HepG2 (cell line): ENCODE measurements at regions not wholly inside any gene's neighbourhood (a gene's known extent, or its start where the extent isn't known, plus 50 kb on each side); places are given as distances from the start of the nearest gene placed in this dataset.

Source experiments
- ATAC-seq: fragments of 200-7000 bp; cut with Tn5 transposase; 3 replicates; pipeline ENCODE4 v1.9.1; 2020; ENCODE audit warnings: mild to moderate bottlenecking, moderate library complexity
- BruUV-seq: library from RNA; stranded (reverse); fragments of 400-500 nt; replicated peaks from 2 replicates; lab custom pipeline; 2021; lab: Mats Ljungman, UMichigan
- CTCF ChIA-PET: fragments of 300-600 bp; formaldehyde crosslinking; extraction: SDS; loops from one replicate; lab custom pipeline; 2021; ENCODE audit warnings: low total read pairs, inconsistent platforms, low intra/inter-chr PET ratio; lab: Yijun Ruan, JAX
- POLR2A ChIA-PET: fragments of 350-600 bp; sonication (Branson Sonifier 250); formaldehyde crosslinking; loops from one replicate; lab custom pipeline; 2020; ENCODE audit warnings: antibody characterized with exemption, inconsistent platforms; lab: Yijun Ruan, JAX
- DNase-seq: peaks from one replicate; pipeline ENCODE4 v3.0.0-alpha.2; 2015; ENCODE audit warnings: low spot score
- FAIRE-seq: peaks from 3 replicates; lab custom pipeline; 2011; peaks lifted over from hg19 to GRCh38; lab: Jason Lieb, UNC
- H2AFZ ChIP-seq: one replicate; pipeline ENCODE4 v1.6.1; 2011; ENCODE audit warnings: low read length, inconsistent platforms
- H3K27ac ChIP-seq: fragments of 300-600 bp; 3 replicates; pipeline ENCODE4 v1.8.0; 2011; ENCODE audit warnings: mixed run types, mild to moderate bottlenecking, mixed read lengths, low read length, inconsistent platforms; ENCODE audit not compliant: insufficient read depth; ENCODE audit errors: extremely low read length
- H3K27me3 ChIP-seq, 2 experiments: fragments of 200-600 bp in 1 of 2; 2 replicates in 1 of 2; 3 replicates in 1 of 2; pipeline versions ENCODE4 v1.6.0 to v1.8.0; 2011; ENCODE audit warnings: low read length in 2 of 2, mild to moderate bottlenecking in 2 of 2, moderate library complexity in 2 of 2, inconsistent platforms in 1 of 2; ENCODE audit not compliant: insufficient read depth in 2 of 2, control insufficient read depth in 1 of 2
- H3K36me3 ChIP-seq, 2 experiments: fragments of 200-600 bp in 1 of 2; replicated peaks in 1 of 2; 2 replicates in 1 of 2; 3 replicates in 1 of 2; pipeline versions ENCODE4 v1.5.1 to v1.8.0; 2011; ENCODE audit warnings: low read length in 2 of 2, inconsistent platforms in 1 of 2; ENCODE audit not compliant: insufficient read depth in 2 of 2, control insufficient read depth in 1 of 2
- H3K4me1 ChIP-seq: 2 replicates; pipeline ENCODE4 v1.5.1; 2012; ENCODE audit warnings: low read length, inconsistent platforms; ENCODE audit not compliant: insufficient read depth
- H3K4me2 ChIP-seq: 2 replicates; pipeline ENCODE4 v1.6.0; 2011; ENCODE audit warnings: low read depth, low read length, inconsistent platforms
- H3K4me3 ChIP-seq, 3 experiments: fragments of 200-600 bp in 1 of 3; sonication (generic), shearing (Covaris generic) in 1 of 3; replicated peaks in 1 of 3; 2 replicates each; pipeline ENCODE4 v1.5.1; 2011 to 2016; ENCODE audit warnings: low read length in 3 of 3, inconsistent platforms in 2 of 3, low read depth in 2 of 3, mild to moderate bottlenecking in 2 of 3, control low read depth in 1 of 3, mixed read lengths in 1 of 3; ENCODE audit not compliant: insufficient read depth in 1 of 3
- H3K79me2 ChIP-seq: one replicate; pipeline ENCODE4 v1.6.1; 2011; ENCODE audit warnings: low read length, inconsistent platforms; ENCODE audit not compliant: insufficient read depth
- H3K9ac ChIP-seq: 2 replicates; pipeline ENCODE4 v1.6.0; 2011; ENCODE audit warnings: mild to moderate bottlenecking, low read depth, low read length, inconsistent platforms; ENCODE audit not compliant: insufficient read depth
- H3K9me3 ChIP-seq: 2 replicates; pipeline ENCODE4 v1.5.1; 2012; ENCODE audit warnings: mild to moderate bottlenecking, low read length
- H4K20me1 ChIP-seq: 2 replicates; pipeline ENCODE4 v1.6.0; 2011; ENCODE audit warnings: inconsistent platforms, mild to moderate bottlenecking, low read length, moderate library complexity; ENCODE audit not compliant: insufficient read depth
- AGO2 ChIP-seq: fragments of 200-400 bp; formaldehyde crosslinking; optimal IDR thresholded peaks from 2 replicates; pipeline ENCODE3; 2017; ENCODE audit warnings: mild to moderate bottlenecking, low read depth, low read length, moderate library complexity
- DBP ChIP-seq: sonication (generic); formaldehyde crosslinking; IDR thresholded peaks from 2 replicates; pipeline ENCODE4 v1.4.0; 2020; ENCODE audit warnings: missing genetic modification reagents; ENCODE audit errors: not compliant biosample characterization
- ELF4 ChIP-seq: sonication (generic); formaldehyde crosslinking; IDR thresholded peaks from 2 replicates; pipeline ENCODE4 v1.5.0; 2020; ENCODE audit warnings: missing genetic modification reagents, mild to moderate bottlenecking, moderate library complexity, borderline replicate concordance
- FOXK1 ChIP-seq: sonication (generic); formaldehyde crosslinking; IDR thresholded peaks from 2 replicates; pipeline ENCODE4 v1.4.0; 2020; ENCODE audit warnings: low read depth, missing genetic modification reagents, borderline replicate concordance
- GLMP ChIP-seq: sonication (generic); formaldehyde crosslinking; IDR thresholded peaks from 2 replicates; pipeline ENCODE4 v1.9.0; 2021; ENCODE audit warnings: missing genetic modification reagents, mild to moderate bottlenecking, borderline replicate concordance
- HNRNPK ChIP-seq: fragments of 200-400 bp; formaldehyde crosslinking; IDR thresholded peaks from 2 replicates; pipeline ENCODE4 v1.6.1; 2018; ENCODE audit warnings: low read length, low read depth, moderate library complexity, mild to moderate bottlenecking; ENCODE audit not compliant: poor library complexity, severe bottlenecking
- IRF9 ChIP-seq: sonication (generic); formaldehyde crosslinking; IDR thresholded peaks from 2 replicates; pipeline ENCODE4 v1.8.0; 2022; ENCODE audit warnings: missing genetic modification reagents, mild to moderate bottlenecking, borderline replicate concordance
- RNF219 ChIP-seq: sonication (generic); formaldehyde crosslinking; IDR thresholded peaks from 2 replicates; pipeline ENCODE4 v1.5.0; 2020; ENCODE audit warnings: mild to moderate bottlenecking, missing genetic modification reagents
- SRSF4 ChIP-seq: fragments of 200-400 bp; formaldehyde crosslinking; IDR thresholded peaks from one replicate; pipeline ENCODE4 v1.6.1; 2018; ENCODE audit warnings: mild to moderate bottlenecking, low read depth, low read length, moderate library complexity; ENCODE audit not compliant: poor library complexity, severe bottlenecking
- ZC3H13 ChIP-seq: sonication (generic); formaldehyde crosslinking; IDR thresholded peaks from 2 replicates; pipeline ENCODE4 v1.8.1; 2023; ENCODE audit warnings: mild to moderate bottlenecking, missing genetic modification reagents, moderate library complexity
- ZNF234 ChIP-seq: sonication (generic); formaldehyde crosslinking; conservative IDR thresholded peaks from 2 replicates; pipeline ENCODE4 v1.5.1; 2020; ENCODE audit warnings: mild to moderate bottlenecking, missing genetic modification reagents
- ZNF280B ChIP-seq: sonication (generic); formaldehyde crosslinking; IDR thresholded peaks from 2 replicates; pipeline ENCODE4 v1.5.0; 2020; ENCODE audit warnings: missing genetic modification reagents, mild to moderate bottlenecking, borderline replicate concordance
- ZNF496 ChIP-seq: sonication (generic); formaldehyde crosslinking; IDR thresholded peaks from 2 replicates; pipeline ENCODE4 v1.8.1; 2023; ENCODE audit warnings: mild to moderate bottlenecking, moderate library complexity, missing genetic modification reagents; ENCODE audit not compliant: insufficient replicate concordance
- ZNF597 ChIP-seq: sonication (generic); formaldehyde crosslinking; IDR thresholded peaks from 2 replicates; pipeline ENCODE4 v1.5.0; 2020; ENCODE audit warnings: missing genetic modification reagents
- ZNF766 ChIP-seq: sonication (generic); formaldehyde crosslinking; IDR thresholded peaks from 2 replicates; pipeline ENCODE4 v1.5.0; 2020; ENCODE audit warnings: missing genetic modification reagents, borderline replicate concordance
- ZSCAN25 ChIP-seq: sonication (generic); formaldehyde crosslinking; IDR thresholded peaks from 2 replicates; pipeline ENCODE4 v1.8.0; 2022; ENCODE audit warnings: mild to moderate bottlenecking, missing genetic modification reagents
- WGBS: methylation state at CpG from one replicate; pipeline ENCODE4 v1.1.6; 2017; ENCODE audit warnings: low lambda C conversion rate; 5-methylcytosine and 5-hydroxymethylcytosine counted together
- in situ Hi-C: cut with HindIII; loops from 2 replicates; pipeline ENCODE4 v1.10.0; 2017; ENCODE audit warnings: low pct_unique_long_range_greater_than_20kb; ENCODE audit not compliant: extremely low pct_ligation_motif_present
- intact Hi-C: fragments of 100-400 bp; cut with micrococcal nuclease; formaldehyde crosslinking; loops from one replicate; pipeline ENCODE4 v1.10.0; 2022; ENCODE audit not compliant: unreplicated experiment

- CTCF ChIA-PET: no interaction called here
- TF ChIP-seq ELF4 (CRISPR knock-in tag): no peak
- TF ChIP-seq DBP: no peak
- no peak for TF ChIP-seq ZNF496 (CRISPR knock-in tag)
- no peak for TF ChIP-seq HNRNPK
- TF ChIP-seq ZNF280B: no peak
- TF ChIP-seq ZNF597 (CRISPR knock-in tag): no peak
- TF ChIP-seq ZNF766 (CRISPR knock-in tag): no peak
- TF ChIP-seq ZSCAN25 (CRISPR knock-in tag): no peak
- TF ChIP-seq AGO2: no peak
- TF ChIP-seq SRSF4: no peak
- TF ChIP-seq ZNF234: no peak
- no peak for TF ChIP-seq FOXK1
- TF ChIP-seq IRF9 (CRISPR knock-in tag): no peak
- TF ChIP-seq GLMP (CRISPR knock-in tag): no peak
- TF ChIP-seq ZC3H13 (CRISPR knock-in tag): no peak
- TF ChIP-seq RNF219 (CRISPR knock-in tag): no peak
These were observed 55.7 kb upstream of the NUDT6 start for GRCh38 chr4:122978109-122978508.

More at GRCh38 chr4:122978109-122978508, 55.7 kb upstream of the NUDT6 start:
- no peak for FAIRE-seq
- H3K36me3 ChIP-seq: peaks cover 7 to 32% of the 10 kb centered on the region in 2 experiments; a peak in 4 of 5 replicates
- no peaks in the 10 kb centered on the region for H3K79me2 ChIP-seq
- no peaks in the 10 kb centered on the region for H3K27me3 ChIP-seq
- no TSS peak for BruUV-seq
- no peak for DNase-seq
- ATAC-seq: no peak
- no peak overlapping the region for H3K4me3 ChIP-seq
- no peaks in the 10 kb centered on the region for H4K20me1 ChIP-seq
- no peak overlapping the region for H2AFZ ChIP-seq
- POLR2A ChIA-PET: no interaction called here
- no peak overlapping the region for H3K9ac ChIP-seq
- intact Hi-C loops (no loop called here), in situ Hi-C loops (no loop called here)
- no peak overlapping the region for H3K27ac ChIP-seq
- no peak overlapping the region for H3K4me2 ChIP-seq
- peaks cover 15% of the 10 kb centered on the region for H3K9me3 ChIP-seq
- H3K4me1 ChIP-seq: peaks cover 46% of the 10 kb centered on the region
- 100% methylated on average over 1 of the region's 5 CpGs for WGBS
